ENCODE measurements at regions not wholly inside any gene's neighbourhood (a gene's known extent, or its start where the extent isn't known, plus 50 kb on each side); places are given as distances from the start of the nearest gene placed in this dataset.
"Not testable (repeated sequence)": the region's sequence is repeated elsewhere in the genome, so short reads cannot be mapped to it uniquely, and the experiment has no call there.

DNA sequence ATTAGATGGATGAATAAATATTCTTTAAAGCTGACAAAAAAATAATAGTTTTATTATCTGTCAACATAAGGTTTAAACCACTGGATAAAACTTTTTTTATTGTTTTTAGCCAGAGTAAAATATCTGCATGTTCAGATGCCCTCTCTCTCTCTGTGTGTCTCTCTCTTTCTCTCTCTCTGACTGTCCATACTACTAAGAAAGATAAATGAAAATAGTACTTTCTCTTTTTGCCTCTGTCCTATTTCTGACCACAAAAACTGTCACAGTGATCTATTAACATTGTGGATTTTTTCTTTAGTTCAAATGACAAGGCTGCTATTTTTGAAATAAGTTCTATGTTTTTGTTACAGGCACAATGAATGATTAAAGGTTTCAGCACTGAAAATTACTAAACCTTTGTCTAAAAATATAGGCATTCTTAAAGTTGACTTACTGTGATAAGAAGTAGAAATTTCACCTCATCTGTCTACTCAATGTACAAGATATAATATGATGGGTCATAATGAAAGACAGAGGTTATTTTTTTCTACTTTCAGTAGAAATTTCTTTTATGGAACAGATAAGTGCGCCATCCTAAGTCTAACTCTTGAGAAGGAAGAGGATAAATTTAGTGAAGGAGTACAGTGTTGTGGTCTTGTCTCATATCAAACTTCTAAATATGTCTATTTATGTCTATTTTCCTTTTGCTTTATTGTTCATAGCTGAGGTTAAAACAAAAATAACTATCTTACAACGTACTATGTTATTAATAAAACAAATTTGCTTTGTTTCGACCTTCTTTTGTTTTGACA, 341.9 kb upstream of the EYS start:
- DNase-seq = no peak

DNA sequence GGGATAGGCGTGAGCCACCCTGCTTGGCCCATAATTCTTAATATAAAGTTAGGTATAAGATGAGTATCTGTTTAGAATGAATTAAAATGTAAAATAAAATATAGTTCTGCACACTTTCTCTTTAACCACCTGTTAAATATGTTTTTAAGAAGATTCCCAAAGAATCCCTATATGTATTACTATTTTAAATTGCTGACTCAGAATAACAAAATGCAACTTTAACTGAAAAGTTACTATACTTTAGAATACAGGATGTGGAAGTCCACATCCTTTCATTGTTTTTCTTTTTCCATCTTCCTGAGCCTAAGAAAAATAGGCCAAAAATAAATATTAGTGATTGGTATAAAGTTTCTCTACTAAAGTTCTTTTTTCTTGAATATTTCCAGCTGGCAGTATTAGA, 325.6 kb upstream of the EYS start:
- no peak for DNase-seq

DNA sequence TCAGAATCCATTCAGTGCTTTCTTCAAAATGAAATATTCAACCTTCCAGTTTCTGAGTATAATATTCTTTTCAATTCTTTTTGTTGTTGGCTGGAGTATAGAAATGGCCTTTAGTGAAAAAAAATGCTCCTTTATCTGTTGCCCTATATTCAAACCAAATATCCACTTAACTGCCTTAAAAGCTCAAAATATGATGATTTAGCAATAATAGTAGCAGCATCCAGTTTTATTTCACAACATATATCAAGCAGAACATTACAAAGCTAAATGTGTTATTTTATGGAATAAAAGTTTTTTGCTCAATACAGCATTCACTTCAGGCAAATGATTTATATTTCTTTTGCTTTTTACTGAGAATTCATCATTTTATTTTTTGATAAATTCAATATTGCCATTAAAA, 322.4 kb upstream of the EYS start:
- DNase-seq = no peak

- DNase-seq = no peak
These were observed 292.3 kb upstream of the EYS start for GRCh38 chr6:65999288-65999791.

DNA sequence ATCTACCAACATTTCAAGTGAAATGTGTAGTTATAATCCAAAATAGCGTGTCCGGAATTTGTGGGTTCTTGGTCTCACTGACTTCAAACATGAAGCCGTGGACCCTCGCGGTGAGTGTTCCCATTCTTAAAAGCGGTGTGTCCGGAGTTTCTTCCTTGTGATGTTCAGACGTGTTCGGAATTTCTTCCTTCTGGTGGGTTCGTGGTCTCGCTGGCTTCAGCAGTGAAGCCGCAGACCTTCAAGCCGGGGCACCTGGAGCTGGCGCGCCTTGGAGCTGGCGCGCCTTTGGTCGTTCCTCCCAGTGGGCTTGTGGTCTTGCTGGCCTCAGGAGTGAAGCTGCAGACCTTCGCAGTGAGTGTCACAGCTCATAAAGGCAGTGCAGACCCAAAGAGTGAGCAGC, 291.5 kb upstream of the EYS start:
- DNase-seq = no peak

- DNase-seq = no peak
These were observed 290.5 kb upstream of the EYS start for GRCh38 chr6:65997539-65997938.

DNA sequence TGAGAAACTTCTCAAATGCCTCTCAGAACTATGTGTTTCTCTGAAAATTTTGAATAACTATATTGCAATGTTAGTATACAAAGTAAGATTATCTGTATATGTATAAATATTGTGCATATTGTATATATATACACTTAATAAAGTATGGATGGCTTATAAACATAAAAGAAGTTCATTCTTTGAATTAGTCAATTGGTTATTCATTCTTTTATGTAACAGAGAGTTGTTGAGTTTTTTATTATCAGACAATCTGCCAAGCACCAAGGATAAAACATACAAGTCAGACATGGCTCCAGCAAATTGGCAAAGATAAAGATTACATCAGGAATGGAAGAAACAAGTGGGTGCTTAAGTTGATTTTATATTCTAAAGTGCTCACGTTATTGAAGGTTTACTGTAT, 289.1 kb upstream of the EYS start:
- DNase-seq = no peak

GRCh38 chr6:65989676-65990075, 282.6 kb upstream of the EYS start:
- no peak for DNase-seq

GRCh38 chr6:65988006-65988405, 281.0 kb upstream of the EYS start:
- no peak for DNase-seq

DNA sequence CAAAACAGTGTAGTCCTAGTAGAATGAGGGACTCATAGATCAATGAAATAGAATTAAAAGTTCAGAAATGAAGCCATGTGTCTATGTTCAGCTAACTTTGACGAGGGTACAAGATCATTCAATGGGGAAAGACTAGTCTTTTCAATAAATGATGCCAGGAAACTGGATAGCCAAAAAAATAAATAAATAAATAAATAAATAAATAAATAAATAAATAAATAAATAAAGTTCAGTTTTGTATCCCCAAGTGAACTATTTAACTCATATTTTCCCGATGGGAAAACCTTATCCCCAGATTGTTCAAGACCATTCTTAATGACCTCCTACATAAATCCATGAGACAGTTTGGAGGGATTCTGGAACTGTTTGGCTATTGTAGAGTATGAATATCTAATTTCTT, 277.1 kb upstream of the EYS start:
- DNase-seq = no peak

- DNase-seq = no peak
These were observed 272.1 kb upstream of the EYS start for GRCh38 chr6:65979120-65979519.

GRCh38 chr6:65971252-65971651, 264.2 kb upstream of the EYS start:
- not testable (repeated sequence) for DNase-seq

DNA sequence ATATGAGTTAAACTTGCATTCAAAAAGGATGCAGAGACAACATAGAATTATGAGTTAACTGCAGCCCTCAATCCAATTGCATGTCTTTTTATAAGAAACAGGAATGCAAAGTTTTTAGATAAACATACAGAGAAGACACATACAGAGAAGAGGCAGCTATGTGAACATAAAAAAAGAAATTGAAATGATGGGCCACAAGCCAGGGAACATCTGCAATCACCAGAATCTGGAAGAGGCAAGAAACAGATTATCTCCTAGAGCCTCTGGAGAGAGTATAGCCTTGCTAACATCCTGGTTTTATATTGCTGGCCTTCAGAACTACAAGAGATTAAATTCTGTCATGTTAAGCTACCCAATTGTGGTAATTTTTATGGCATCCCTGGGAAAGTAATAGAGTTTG, 257.2 kb upstream of the EYS start:
- no peak for DNase-seq

GRCh38 chr6:65955034-65955433, 248.0 kb upstream of the EYS start:
- no peak for DNase-seq

DNA sequence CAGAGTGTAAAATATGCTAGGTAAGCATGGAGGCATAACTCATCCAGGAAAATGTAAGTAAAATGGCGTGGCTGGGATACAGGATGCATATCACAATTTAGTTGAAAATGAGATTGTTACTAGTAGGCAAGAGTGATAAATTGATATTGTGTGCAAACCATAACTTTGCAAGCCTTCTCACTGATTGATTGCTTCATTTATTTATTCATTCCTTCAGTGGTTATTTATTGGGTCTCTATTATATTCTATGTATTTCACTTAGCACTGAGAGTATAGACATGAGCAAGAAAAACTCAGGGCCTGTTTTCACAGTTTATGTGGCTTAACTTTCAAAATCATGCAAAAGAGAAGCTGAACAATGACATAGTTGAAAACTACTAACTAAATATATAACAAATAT, 241.0 kb upstream of the EYS start:
- no peak for DNase-seq

DNA sequence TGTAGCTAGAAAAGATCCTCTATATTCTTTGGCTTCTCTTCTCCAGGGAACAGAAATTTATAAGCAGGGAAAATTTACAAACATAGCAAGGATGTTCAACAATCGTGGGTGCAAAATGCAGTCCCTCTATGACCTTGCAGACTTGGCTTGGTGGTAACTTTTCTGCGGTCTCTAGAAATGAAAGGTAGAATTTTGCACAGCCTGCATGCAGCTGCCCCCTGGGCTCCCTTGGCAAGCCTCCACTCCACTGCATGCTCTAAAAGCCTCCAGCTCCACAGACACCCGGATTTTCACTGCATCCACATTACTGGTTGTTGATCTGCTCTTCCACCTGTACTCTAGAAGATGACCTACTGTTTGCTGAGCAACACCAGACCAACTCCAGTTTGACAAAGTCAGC, 236.5 kb upstream of the EYS start:
- no peak for DNase-seq

- no peak for DNase-seq
These were observed 236.0 kb upstream of the EYS start for GRCh38 chr6:65943051-65943450.

GRCh38 chr6:65938000-65938399, 231.0 kb upstream of the EYS start:
- DNase-seq = no peak

DNA sequence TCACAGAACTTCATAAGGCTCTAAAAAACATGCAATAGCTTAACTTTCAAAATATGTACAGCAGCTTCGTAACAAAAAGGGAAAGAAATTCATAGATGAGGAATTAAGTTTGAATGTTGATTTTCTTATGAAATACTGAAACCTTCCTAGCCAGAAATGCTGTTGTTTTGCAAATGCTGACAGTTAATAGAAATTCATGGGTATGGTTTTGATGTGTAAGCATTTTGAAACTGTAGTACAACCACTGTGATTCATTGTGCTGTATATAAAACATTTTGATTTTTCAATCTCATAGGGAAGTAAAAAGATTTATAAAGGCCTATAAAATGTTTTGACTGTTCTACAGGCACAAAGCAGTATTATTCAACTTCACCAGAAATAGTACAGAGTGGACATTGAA, 228.4 kb upstream of the EYS start:
- no peak for DNase-seq

- DNase-seq = no peak
These were observed 226.4 kb upstream of the EYS start for GRCh38 chr6:65933390-65933789.

DNA sequence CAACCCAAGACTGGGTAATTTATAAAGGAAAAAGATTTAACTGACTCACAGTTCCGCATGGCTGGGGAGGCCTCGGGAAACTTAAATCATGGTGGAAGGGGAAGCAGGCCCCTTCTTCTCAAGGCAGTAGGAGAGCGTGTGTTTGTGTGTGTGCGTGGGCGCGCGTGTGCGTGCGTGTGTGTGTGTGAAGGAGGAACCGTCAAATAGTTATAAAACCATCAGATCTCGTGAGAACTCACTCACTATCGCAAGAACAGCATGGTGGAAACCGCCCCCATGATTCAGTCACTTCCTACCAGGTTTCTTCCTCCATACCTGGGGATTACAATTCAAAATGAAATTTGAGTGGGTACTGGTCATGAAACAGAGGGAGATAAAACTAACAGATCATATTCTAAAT, 220.1 kb upstream of the EYS start:
- no peak for DNase-seq

DNA sequence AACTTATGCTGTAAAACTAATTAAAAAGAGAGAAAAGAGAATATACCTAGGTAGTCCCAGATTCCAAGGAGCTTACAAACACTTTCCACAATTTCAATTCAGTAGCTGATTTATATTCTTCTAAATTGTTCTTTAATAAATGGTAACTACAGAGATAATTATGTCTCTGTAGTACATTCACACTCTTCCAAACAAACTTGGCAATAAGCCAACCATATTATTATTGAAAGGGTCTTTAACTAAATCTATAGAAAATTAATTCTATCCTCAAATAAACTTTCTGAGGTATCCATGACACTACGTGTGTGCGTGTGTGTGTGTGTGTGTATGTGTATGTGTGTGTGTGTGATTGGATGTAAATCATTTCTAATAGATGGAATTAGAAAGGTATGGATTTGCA, 217.4 kb upstream of the EYS start:
- DNase-seq = no peak

DNA sequence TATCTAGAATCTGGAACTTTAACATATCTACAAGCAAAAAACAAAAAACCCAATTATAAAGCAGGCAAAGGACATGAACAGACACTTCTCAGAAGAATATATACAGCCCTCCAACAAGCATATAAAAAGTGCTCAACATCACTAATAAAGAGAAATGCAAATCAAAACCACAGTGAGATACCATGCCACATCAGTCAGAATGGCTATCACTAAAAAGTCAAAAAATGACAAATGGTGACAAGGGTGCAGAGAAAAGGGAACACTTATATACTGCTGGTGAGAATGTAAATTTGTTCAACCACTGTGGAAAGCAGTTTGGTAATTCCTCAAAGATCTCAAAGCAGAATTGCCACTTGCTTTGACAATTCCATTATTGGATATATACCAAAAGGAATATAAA, 215.0 kb upstream of the EYS start:
- DNase-seq = no peak

GRCh38 chr6:65908065-65908464, 201.0 kb upstream of the EYS start:
- DNase-seq = no peak

GRCh38 chr6:65903992-65904391, 197.0 kb upstream of the EYS start:
- DNase-seq = no peak
